AG09309 (cell line): ENCODE measurements at regions not wholly inside any gene's neighbourhood (a gene's known extent, or its start where the extent isn't known, plus 50 kb on each side); places are given as distances from the start of the nearest gene placed in this dataset.
"Not testable (repeated sequence)": the region's sequence is repeated elsewhere in the genome, so short reads cannot be mapped to it uniquely, and the experiment has no call there.

ENCODE experiments used
- DNase-seq: peaks from one replicate; pipeline ENCODE4 v3.0.0-alpha.2; 2010; ENCODE audit warnings: low read depth
- H3K4me3 ChIP-seq: 2 replicates; pipeline ENCODE4 v1.5.1; 2011; ENCODE audit warnings: mild to moderate bottlenecking, low read depth, low read length, moderate library complexity; ENCODE audit not compliant: control insufficient read depth
- CTCF ChIP-seq: IDR thresholded peaks from 2 replicates; pipeline ENCODE4 v1.5.1; 2011; ENCODE audit warnings: mild to moderate bottlenecking, low read depth, low read length, inconsistent platforms; ENCODE audit not compliant: insufficient read depth, control insufficient read depth; ENCODE audit errors: missing control alignments

GRCh38 chr9:85858056-85858750 is 82.7 kb upstream of the NAA35 start:
- no peak for DNase-seq
- no peak overlapping the region for H3K4me3 ChIP-seq
- no peak for TF ChIP-seq CTCF

GRCh38 chr9:85859765-85860164 is 81.2 kb upstream of the NAA35 start:
- DNase-seq: no peak

GRCh38 chr9:85861882-85862281 is 79.1 kb upstream of the NAA35 start:
- DNase-seq, H3K4me3 ChIP-seq: not testable (repeated sequence)

More at GRCh38 chr9:85859765-85860164, 81.2 kb upstream of the NAA35 start:
- H3K4me3 ChIP-seq: no peak overlapping the region
- no peak for TF ChIP-seq CTCF

GRCh38 chr9:85863875-85864274 is 77.1 kb upstream of the NAA35 start:
- no peak for DNase-seq
- no peak for TF ChIP-seq CTCF
- H3K4me3 ChIP-seq: no peak overlapping the region

GRCh38 chr9:85871008-85871407 is 69.9 kb upstream of the NAA35 start:
- TF ChIP-seq CTCF: no peak
- no peak for DNase-seq
- H3K4me3 ChIP-seq: no peak overlapping the region

- H3K4me3 ChIP-seq, DNase-seq: not testable (repeated sequence)
These were observed 69.3 kb upstream of the NAA35 start for GRCh38 chr9:85871683-85872082.

GRCh38 chr9:85872463-85872862 is 68.5 kb upstream of the NAA35 start:
- no peak overlapping the region for H3K4me3 ChIP-seq
- DNase-seq: no peak
- TF ChIP-seq CTCF: no peak

GRCh38 chr9:85876628-85877027 is 64.3 kb upstream of the NAA35 start:
- no peak for DNase-seq
- no peak overlapping the region for H3K4me3 ChIP-seq
- no peak for TF ChIP-seq CTCF

- DNase-seq, H3K4me3 ChIP-seq: not testable (repeated sequence)
These were observed 61.9 kb upstream of the NAA35 start for GRCh38 chr9:85878872-85879597.

GRCh38 chr9:85880507-85880906 is 60.4 kb upstream of the NAA35 start:
- DNase-seq, H3K4me3 ChIP-seq: not testable (repeated sequence)
